Esophagus squamous epithelium (tissue), 5 donors: ENCODE measurements at regions not wholly inside any gene's neighbourhood (a gene's known extent, or its start where the extent isn't known, plus 50 kb on each side); places are given as distances from the start of the nearest gene placed in this dataset.

Experiments
- DNase-seq: peaks from one replicate; lab custom pipeline; 2025; lab: John Stamatoyannopoulos, UW
- H3K27ac ChIP-seq, 4 donors: fragments of 200-600 bp; sonication (generic); one replicate each; pipeline ENCODE4 v1.5.1; 2016 to 2019; ENCODE audit warnings: mild to moderate bottlenecking in 1 of 4
- H3K27me3 ChIP-seq, 4 donors: fragments of 200-600 bp; sonication (generic); 1 replicate in 3 of 4; 2 replicates in 1 of 4; pipeline versions ENCODE4 v1.5.1 to v1.6.0; 2017 to 2021; ENCODE audit warnings: antibody characterized with exemption in 1 of 4
- H3K36me3 ChIP-seq, 3 donors: fragments of 200-600 bp; sonication (generic); one replicate each; pipeline ENCODE4 v1.5.1; 2016 to 2019
- H3K4me1 ChIP-seq, 3 donors: fragments of 200-600 bp; sonication (generic); one replicate each; pipeline ENCODE4 v1.5.1; 2017 to 2019
- H3K4me3 ChIP-seq, 4 donors: fragments of 200-600 bp; sonication (generic); 1 replicate in 3 of 4; 2 replicates in 1 of 4; pipeline ENCODE4 v1.5.1; 2016 to 2019; ENCODE audit warnings: mild to moderate bottlenecking in 2 of 4, moderate library complexity in 1 of 4
- H3K9me3 ChIP-seq, 3 donors: fragments of 200-600 bp; sonication (generic); one replicate each; pipeline ENCODE4 v1.5.1; 2016 to 2019
- CTCF ChIP-seq, 6 experiments: fragments of 450-650 bp in 4 of 6; fragments of 200-600 bp in 2 of 6; sonication (generic) in 2 of 6; IDR thresholded peaks; one replicate each; pipeline ENCODE4 v1.5.1; 2016 to 2019; ENCODE audit warnings: antibody characterized with exemption in 6 of 6, mild to moderate bottlenecking in 4 of 6, moderate library complexity in 4 of 6
- POLR2A ChIP-seq, 4 donors: fragments of 450-650 bp; IDR thresholded peaks; one replicate each; pipeline ENCODE4 v1.6.1; 2017; ENCODE audit warnings: antibody characterized with exemption in 4 of 4, mild to moderate bottlenecking in 4 of 4, moderate library complexity in 3 of 4
- WGBS, 2 donors: methylation state at CpG; one replicate each; pipeline ENCODE4 v1.1.5; 2018; 5-methylcytosine and 5-hydroxymethylcytosine counted together
- intact Hi-C: fragments of 100-400 bp; cut with DNase I; formaldehyde crosslinking; loops from one replicate; pipeline ENCODE4 v1.15.0; 2022
- donor health status: DM: yes; HTN: yes; CAD: no.

DNA sequence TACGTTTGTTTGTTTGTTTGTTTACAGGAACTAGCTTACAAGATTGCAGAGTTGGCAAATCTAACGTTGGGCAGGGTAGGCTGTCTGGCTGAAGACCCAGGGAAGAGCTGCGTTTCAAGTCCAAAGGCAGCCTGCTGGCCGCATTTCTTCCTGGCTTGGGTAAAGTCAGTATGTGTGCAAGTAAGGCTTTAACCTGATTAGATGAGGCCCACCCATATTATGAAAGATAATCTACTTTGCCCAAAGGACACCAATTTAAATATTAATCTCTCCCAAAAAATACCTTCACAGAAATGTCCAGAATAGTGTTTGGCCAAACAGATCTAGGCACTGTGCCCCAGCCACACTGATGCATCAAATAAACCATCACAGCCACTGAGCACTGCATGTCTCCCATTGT, 228.9 kb upstream of the HABP2 start:
- TF ChIP-seq CTCF (IDR thresholded peaks at IDR 0.05) (no peak), POLR2A (IDR thresholded peaks at IDR 0.05) (no peak)
- Histone ChIP-seq H3K4me3 (no peak overlapping the region), H3K27me3 (no peaks in the 10 kb centered on the region), H3K27ac (no peak overlapping the region), H3K4me1 (peaks cover 0 to 8% (median 0%) of the 10 kb centered on the region in 3 donors), H3K9me3 (no peaks in the 10 kb centered on the region), H3K36me3 (no peaks in the 10 kb centered on the region)
- WGBS, 2 donors: 55 to 63% methylated on average over 3 of the region's 4 CpGs
- intact Hi-C loops: no loop called here
- DNase-seq: no peak

DNA sequence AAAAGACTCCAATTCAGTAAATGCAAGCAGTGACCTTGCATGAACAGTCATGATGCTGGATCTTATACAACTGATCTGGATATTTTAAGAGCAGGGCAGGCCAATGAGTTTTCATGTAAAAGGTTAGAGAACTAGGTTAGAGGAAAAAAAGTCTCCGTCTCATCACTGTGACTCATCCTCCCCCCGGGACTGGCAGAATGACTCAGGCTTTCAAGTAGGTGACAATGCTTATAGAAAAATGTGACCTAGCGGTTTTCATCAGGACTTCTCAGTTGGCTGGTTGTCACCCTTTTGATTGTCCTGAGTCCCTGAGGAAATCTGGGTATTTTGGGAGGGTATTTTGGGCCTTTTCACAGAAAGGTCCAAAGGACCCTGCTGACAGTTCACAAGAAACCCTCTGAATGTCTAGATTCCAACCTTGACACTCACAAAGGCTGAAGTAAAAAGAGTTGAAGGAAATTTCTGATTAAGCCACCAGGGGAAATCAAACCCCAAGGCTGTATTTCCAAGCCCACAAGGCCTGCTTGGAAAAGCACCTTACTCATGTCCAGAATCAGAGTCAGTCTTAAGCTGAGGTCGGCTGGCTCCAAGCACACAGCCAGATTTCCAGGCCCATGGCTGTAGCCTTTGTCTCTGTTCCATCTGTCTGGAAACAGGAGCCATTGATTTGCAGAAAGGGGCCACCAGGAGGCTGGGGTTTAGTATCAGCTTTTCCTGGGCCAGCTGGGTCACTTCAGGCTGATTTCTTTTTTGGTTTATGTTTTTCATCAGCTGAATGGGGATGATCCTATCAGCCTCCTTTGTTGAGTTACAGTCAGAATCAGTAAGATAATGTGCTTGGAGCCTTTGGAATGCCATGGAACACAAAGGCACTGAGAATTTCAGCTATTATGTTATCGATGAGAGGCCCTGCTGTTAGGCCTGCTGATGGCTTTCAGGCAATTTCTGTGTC, 226.4 kb upstream of the HABP2 start:
- Histone ChIP-seq H3K9me3 (no peaks in the 10 kb centered on the region), H3K4me1 (peaks cover 0 to 9% (median 0%) of the 10 kb centered on the region in 3 donors), H3K36me3 (no peaks in the 10 kb centered on the region), H3K27me3 (no peaks in the 10 kb centered on the region), H3K27ac (peak overlapping the region in 3 of 4 donors; percentile 10 to 16 (median 15)), H3K4me3 (no peak overlapping the region)
- no peak for DNase-seq
- intact Hi-C loops: no loop called here
- WGBS, 2 donors: 29 to 35% methylated on average over 3 to 5 of the region's 5 CpGs
- peak in 1 of 6 experiments; percentile 4 for TF ChIP-seq CTCF (IDR thresholded peaks at IDR 0.05)
- TF ChIP-seq POLR2A (IDR thresholded peaks at IDR 0.05): no peak

DNA sequence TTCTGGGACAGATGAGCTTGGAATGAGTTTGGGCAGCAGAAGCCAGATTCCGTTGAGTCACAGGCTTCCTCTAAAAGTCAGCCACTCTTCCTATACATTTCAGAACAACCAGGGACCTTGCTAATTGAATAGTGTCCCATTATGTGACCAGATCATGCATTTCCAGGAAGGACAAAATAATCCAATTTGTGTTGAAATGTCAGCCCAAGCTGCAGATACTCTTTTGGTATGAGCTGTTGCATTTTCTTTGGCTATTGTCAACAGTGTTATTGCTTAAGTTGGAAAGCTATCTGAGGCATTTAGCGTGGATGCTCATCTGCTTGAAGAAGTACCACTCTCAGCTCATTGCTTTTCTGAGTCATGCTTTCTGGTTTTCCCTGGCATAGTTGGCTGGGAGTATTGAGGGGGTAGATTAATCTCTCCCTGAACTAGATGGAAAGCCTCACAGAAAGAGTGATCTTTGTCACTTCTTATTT, 223.7 kb upstream of the HABP2 start:
- WGBS, 2 donors: 43 to 70% methylated on average over 2 of the region's 2 CpGs
- H3K4me1 ChIP-seq: peaks cover 0 to 9% (median 0%) of the 10 kb centered on the region in 3 donors
- no peak overlapping the region for H3K4me3 ChIP-seq
- H3K27me3 ChIP-seq: no peaks in the 10 kb centered on the region
- TF ChIP-seq CTCF (IDR thresholded peaks at IDR 0.05): no peak
- no peak for TF ChIP-seq POLR2A (IDR thresholded peaks at IDR 0.05)
- no peak overlapping the region for H3K27ac ChIP-seq
- intact Hi-C loops: no loop called here
- no peaks in the 10 kb centered on the region for H3K9me3 ChIP-seq
- no peak for DNase-seq
- H3K36me3 ChIP-seq: no peaks in the 10 kb centered on the region

DNA sequence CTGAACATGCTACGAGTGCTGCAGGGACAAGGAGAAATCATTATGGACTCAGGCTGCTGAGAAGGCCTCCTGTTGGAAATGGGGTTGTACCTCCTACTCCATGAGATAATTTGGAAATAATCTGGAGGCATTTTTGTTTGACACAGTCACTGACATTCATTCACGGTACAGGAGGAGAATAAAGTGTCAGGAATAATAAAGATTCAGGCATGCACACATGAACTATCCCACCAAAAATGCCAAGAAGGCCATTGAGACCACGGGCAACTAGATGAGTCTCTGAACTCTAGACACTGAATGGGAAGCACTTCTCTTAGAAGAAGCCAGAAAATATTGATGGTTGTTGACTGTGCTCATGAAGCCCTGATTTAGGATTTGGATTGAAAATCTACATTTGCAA, 220.9 kb upstream of the HABP2 start:
- WGBS, 2 donors: 72 to 74% methylated on average over 2 to 3 of the region's 3 CpGs
- intact Hi-C loops: no loop called here
- no peak overlapping the region for H3K4me3 ChIP-seq
- H3K27ac ChIP-seq: no peak overlapping the region
- TF ChIP-seq CTCF (IDR thresholded peaks at IDR 0.05): no peak
- TF ChIP-seq POLR2A (IDR thresholded peaks at IDR 0.05): no peak
- peaks cover 0 to 4% (median 0%) of the 10 kb centered on the region in 3 donors for H3K4me1 ChIP-seq
- H3K36me3 ChIP-seq: no peaks in the 10 kb centered on the region
- H3K9me3 ChIP-seq: no peaks in the 10 kb centered on the region
- DNase-seq: no peak
- H3K27me3 ChIP-seq: no peaks in the 10 kb centered on the region

DNA sequence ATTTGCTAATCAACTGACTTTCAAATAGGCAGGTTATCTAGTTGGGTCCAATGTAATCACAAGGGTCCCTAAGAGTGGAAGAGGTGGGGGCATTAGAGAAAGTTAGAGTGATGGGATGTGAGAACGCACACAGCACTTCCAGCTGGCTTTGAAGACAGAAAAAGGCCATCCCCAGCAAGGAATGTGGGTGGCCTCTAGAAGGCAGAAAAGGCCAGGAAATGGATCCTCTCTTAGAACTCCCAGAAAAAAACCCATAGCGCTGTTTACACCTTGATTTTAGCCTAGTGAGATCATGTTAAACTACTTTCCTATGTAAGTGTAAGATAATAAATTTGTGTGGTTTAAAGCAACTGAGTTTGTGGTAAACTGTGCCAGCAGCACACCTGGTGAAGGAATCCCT, 219.5 kb upstream of the HABP2 start:
- Histone ChIP-seq H3K27ac (no peak overlapping the region), H3K9me3 (no peaks in the 10 kb centered on the region), H3K36me3 (no peaks in the 10 kb centered on the region), H3K27me3 (no peaks in the 10 kb centered on the region), H3K4me3 (no peak overlapping the region), H3K4me1 (peaks cover 0 to 4% (median 0%) of the 10 kb centered on the region in 3 donors)
- no peak for DNase-seq
- WGBS, 2 donors: 81 to 92% methylated on average over 2 of the region's 2 CpGs
- TF ChIP-seq CTCF (IDR thresholded peaks at IDR 0.05) (no peak), POLR2A (IDR thresholded peaks at IDR 0.05) (no peak)
- intact Hi-C loops: no loop called here
